ENCODE measurements at regions not wholly inside any gene's neighbourhood (a gene's known extent, or its start where the extent isn't known, plus 50 kb on each side); places are given as distances from the start of the nearest gene placed in this dataset.
A peak's percentile ranks its signal among the peaks of the same experiment; 100 is the strongest.

GRCh38 chr12:124503305-124503704 is 64.1 kb downstream of the NCOR2 start:
- DNase-seq: no peak

DNA sequence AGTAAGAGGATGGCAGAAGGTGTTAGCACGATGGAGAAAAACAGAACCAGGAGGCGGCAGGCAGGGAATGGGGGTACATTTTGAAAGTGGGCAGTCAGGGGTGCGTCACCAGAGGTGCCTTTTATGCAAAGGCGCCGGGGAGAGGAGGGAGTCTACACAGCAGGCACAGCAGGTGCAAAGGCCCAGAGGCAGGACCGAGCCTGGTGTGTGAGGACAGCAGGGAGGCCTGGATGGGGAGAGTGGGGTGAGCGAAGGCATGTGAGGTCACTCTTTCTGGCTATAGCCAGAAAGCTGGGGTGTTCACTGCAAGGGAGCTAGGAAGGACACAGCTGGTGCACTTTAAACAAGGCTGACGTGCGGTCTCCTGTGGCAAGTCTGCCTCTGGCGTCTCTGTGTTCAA is 65.0 kb downstream of the NCOR2 start:
- DNase-seq: no peak

- no peak for DNase-seq
Measured at GRCh38 chr12:124501827-124502226, 65.6 kb downstream of the NCOR2 start.

DNA sequence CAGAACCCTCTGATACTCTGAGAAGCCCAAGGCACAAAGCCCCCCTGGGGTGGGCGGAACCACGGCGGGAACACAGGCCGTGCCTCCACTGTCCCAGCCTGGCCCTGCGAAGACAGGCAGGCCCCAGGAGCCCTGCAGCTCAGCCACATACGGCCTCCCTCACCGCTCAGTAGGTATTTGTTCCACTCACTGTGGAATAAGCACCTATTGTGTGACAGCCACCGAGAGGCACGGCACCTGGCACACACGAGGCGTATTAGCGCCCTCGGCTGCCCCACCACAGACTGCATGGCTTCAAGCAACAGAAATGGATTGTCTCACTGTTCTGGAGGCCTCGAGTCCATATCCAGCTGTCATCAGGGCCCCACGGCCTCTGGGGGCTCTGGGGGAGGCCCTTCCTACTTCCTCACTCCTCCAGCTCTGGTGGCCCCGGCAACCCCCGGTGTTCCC is 66.3 kb downstream of the NCOR2 start:
- DNase-seq: no peak

GRCh38 chr12:124499898-124500244 is 67.5 kb downstream of the NCOR2 start:
- DNase-seq: no peak

- DNase-seq: no peak
Measured at GRCh38 chr12:124499190-124499753, 68.1 kb downstream of the NCOR2 start.

GRCh38 chr12:124498275-124499189 is 68.9 kb downstream of the NCOR2 start:
- DNase-seq: no peak

- DNase-seq: no peak
Measured at GRCh38 chr12:124497658-124498057, 69.8 kb downstream of the NCOR2 start.

GRCh38 chr12:124497039-124497438 is 70.4 kb downstream of the NCOR2 start:
- DNase-seq: no peak

DNA sequence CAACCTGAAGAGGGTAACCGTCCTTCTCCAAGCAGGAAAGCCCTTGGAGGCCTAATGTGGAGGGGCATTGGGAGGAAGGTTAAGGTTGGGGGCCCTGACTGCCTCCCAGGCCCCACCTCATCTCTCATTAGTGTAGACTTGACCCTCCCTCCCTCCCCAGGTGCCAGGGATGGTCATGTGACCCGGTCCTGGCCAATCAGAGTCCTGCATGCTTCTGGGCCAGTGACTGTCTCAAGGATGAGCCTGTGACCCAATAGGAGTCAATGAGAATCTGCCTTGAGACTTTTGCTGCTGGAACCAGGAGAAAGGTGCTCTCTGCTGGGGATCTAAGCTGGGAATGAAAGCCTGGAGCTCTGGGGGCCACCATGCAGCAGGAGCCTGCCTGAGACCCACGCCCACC is 70.8 kb downstream of the NCOR2 start:
- no peak for DNase-seq

DNA sequence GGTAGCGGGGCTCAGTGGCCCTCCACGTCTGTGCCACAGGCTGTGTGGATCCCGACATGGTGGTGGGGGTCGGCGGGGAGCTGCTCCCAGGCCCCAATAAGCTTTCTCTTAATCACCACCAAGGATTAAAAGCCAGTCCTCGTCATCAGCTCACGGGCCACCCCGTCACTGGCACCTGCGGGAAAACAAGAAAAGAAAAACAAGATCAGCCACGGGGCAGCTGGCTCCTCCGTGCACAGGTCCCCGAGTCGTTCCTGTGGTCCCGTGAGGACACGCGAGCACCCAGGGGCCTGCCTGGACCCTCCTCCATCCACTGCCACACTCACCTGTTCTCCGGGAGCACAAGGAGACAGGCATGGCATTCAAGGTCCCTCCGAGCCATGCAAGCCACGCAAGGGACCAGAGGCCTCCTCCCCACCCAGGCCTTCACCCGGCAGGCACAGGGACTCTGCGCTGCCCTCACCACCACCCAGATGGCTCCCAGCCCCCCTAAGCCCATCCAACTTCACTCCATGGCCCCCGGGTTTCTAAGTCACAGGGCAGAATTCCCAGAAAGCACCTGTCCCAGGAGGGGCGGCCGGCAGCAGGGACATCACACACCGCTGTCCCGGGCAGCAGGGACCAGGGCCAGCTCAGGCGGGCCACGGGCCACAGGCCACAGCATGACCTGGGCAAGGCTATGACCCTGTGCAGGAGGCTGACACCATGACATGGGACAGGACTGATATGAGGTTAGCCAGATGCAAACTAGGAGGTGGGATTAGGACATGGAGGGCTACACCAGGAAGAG is 72.0 kb downstream of the NCOR2 start:
- DNase-seq: no peak

- DNase-seq: no peak
Measured at GRCh38 chr12:124494751-124495129, 72.7 kb downstream of the NCOR2 start.

DNA sequence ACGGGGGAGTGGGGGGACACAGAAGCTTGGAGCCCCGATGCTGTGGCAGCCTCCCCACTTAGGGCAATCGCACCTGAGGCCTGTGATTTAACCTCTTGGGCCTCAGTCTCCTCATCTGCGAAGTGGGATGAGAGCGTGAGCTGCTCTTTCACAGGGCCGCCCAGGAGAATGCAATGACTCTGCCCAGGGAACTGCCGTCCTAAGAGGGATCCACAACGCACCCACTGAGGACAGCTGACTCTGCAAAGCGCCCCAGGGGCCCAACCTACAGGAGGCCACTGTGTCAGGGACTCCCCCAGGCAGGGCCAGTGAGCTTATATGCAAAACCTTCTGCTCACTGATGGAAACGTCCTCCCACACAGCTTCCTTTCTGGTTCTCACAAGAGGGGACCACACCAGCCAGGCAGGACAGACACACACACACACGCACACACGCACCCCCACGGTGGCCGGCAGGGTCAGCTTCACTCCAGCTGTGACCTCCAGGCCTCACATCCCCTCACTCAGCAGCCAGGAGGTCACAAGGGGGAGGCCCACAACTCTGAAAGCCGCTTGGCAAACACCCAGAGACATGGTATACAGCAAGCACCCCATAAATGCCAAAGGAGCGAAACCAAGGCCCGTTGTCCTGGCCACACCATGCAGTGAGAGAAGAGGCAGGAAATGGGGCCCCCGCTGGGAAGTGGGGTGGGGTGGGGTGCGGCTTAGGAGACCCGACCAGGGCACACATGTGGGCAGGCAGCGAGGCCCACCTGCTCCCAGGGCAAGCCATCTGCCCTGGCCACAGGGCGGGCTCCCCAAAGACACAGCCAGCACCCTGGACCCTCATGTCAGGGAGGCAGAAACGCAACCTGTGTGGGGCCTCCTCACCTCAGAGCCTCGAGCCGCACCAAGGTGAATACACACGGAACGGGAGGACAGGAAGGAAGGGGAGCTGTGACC is 73.3 kb downstream of the NCOR2 start:
- DNase-seq: peak in 1 of 2 experiments; percentile 23

DNA sequence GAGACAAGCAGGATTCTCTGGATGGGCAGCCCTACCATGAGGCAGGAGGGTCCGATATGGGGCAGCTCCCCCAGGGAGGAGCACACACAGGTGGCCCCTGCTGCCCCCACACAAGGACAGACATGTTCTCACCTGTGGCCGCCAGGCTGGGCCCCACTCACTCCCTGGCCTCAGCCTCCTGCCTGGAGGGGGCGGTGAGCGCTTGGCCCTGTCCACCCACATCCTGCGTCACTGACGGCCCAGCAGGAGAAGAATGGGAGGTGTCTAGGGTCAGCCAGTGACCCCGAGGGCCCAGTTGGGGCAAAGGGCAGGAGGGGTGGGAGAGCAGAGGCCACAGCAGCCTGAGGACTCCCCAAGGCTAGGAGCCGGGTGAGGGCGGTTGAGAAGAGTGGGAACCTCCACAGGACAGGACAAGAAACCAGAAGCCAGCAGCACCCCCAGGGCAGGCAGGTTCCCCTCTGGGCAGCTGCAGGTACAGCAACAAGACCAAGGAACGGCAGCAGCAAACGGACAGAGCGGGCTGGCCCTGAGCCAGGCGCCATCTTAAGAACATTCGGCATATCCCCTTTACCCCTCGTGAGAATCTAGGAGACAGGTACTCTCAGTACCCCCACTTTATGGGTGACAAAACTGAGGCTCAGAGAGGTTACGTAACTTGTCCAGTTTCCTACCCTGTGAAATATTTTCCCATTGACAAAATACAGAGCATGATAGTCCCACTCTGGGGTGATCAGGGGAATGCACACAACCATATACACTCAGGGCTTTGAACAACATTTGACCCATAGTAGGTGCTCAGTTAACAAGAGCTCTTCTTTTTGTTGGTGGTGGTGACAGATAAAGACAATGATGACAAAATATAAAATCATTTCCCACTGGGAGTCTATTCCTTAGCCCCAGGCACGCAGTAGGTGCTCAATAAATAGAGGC is 74.3 kb downstream of the NCOR2 start:
- no peak for DNase-seq

DNA sequence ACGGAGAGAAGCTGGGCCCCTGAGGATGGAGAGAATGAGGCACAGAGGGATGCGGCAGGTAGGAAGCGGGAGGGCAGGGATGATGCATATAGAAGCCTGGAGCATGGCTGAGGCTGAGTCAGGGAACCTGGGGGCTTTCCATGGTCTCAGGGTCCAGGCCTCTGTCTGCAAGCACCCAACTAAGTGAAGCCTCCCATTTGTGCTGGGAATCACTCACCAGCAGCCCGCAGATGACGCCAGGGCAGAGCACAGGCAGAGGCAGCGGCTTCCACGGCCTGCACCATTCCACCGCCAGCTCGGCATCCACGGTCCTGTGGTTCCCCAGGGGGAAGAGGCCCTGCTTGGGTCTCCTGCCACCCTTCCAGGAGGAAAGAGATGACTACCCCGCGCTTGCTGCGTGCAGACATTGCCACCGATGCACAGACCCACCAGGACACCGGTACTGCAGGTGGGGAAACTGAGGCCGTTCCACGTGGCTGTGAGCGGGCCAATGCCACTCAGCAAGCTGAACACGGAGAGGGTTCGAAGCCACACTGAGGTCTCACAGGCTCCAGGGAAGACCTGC is 75.5 kb downstream of the NCOR2 start:
- no peak for DNase-seq

- DNase-seq: no peak
Measured at GRCh38 chr12:124491310-124491709, 76.1 kb downstream of the NCOR2 start.

DNA sequence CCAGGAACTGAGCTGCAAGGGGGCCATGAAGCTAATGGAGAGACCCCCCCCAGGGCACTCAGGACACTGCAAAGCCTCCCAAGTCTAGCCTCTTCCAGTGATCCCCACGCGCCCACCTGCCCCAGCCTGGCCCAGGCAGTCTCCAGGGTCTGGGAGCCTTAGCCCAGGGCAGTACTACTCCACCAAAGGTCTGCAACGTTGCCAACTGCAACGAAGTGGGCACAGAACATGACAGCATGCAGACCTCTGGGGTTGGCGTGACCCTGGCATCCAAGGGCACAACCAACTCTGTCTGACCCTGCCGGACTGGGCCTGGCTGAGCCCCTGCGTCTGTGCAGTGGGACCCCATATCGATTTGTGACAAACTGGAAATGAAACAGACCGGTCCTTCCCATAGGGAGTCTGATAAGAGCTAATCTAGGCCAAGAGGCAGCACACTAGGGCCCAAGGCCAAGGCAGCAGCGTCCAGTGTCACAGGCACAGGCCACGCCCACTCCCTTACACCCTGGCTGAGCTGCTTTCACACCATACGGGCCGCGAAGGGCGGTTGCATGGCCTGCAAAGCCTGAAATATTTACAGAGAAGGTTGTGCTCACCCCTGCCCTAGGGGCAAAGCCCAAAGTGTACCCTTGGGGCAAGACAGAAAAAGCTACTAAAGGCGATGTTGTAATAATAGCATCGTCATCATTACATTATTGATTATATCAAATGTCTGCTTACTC is 76.7 kb downstream of the NCOR2 start:
- no peak for DNase-seq

GRCh38 chr12:124489915-124490583 is 77.4 kb downstream of the NCOR2 start:
- DNase-seq: no peak

GRCh38 chr12:124489220-124489619 is 78.2 kb downstream of the NCOR2 start:
- no peak for DNase-seq

DNA sequence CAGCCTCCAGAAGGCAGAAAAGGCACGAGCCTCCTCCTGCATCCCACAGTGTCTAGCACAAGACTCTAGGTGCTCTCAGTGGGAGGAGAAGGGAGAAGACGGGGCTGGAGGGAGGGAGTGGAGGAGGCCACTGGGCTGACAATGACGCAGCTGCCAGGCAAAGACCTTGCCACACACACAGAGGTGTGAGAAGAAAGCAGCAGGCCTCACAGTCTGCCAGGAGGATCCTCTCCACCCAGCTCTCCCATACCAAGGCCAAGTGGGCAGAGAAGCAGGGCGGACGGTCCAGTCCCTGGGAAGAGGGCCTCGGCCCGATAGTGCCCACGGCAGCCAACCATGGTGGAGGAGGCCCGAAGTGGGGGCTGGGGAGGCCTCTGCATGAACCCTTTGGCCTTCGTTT is 78.9 kb downstream of the NCOR2 start:
- no peak for DNase-seq

All from activated CD4-positive, alpha-beta T cell treated with anti-CD3 and anti-CD28 coated beads, Interleukin-2, amount 50 U/mL, for 4 hours (primary cell).